GM18502 (cell line): ENCODE measurements at regions not wholly inside any gene's neighbourhood (a gene's known extent, or its start where the extent isn't known, plus 50 kb on each side); places are given as distances from the start of the nearest gene placed in this dataset.
A peak's percentile ranks its signal among the peaks of the same experiment; 100 is the strongest.

Experiments
- ATAC-seq: cut with Tn5 transposase; IDR thresholded peaks from one replicate; pipeline ENCODE4 v1.9.1; 2021; ENCODE audit warnings: mild to moderate bottlenecking; ENCODE audit not compliant: unreplicated experiment, poor library complexity

DNA sequence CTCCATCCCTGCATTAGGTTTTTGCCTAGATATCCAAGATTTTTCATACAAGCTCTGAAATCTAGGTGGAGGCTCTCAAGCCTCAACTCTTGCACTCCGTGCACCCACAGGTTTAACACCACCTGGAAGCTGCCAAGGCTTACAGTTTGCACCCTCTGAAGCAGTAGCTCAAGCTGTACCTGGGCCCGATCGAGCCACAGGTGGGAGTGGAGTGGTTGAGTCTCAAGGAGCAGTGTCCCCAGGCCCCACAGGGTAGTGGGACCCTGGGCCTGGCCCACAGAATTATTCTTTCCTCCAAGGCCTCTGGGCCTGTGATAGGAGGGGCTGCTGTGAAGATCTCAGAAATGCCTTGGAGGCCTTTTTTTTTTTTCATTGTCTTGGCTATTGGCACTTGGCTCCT lies 973.5 kb upstream of the MAP3K7 start:
- no peak for ATAC-seq

DNA sequence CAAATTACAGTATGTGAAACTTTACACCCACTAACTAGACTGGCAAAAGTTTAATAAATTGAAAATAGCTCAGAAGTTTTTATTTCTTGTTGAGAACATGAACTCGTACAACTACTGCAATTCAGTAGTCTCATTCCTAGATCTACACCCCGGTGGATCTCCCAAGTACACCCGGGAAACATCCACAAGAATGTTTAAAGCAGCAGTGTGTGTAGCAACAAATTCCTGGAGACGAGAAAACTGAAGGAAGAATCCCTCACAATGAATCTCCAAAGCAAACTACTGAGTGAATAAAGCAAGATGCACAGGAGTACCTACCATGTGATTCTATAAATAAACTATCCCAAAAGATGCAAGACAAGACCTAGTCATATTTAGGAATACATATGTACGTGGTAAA lies 954.0 kb upstream of the MAP3K7 start:
- ATAC-seq: no peak

DNA sequence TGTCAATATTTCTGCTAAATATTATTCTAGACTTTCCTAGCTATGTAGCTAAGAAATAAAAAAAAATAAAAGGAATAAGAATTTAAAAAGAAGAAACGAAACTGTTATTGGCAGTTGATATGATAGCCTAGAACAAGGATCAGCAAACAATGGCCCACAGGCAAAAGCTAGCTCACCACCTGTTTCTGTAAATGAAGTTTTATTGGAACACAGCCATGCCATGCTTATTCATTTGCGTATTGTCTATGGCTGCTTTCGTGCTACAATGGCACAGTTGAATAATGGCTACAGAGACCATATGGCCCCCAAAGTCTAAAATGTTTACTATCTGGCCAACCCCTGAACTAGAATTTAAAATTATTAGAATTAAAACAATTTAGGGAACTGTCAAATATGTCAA lies 952.6 kb upstream of the MAP3K7 start:
- no peak for ATAC-seq

DNA sequence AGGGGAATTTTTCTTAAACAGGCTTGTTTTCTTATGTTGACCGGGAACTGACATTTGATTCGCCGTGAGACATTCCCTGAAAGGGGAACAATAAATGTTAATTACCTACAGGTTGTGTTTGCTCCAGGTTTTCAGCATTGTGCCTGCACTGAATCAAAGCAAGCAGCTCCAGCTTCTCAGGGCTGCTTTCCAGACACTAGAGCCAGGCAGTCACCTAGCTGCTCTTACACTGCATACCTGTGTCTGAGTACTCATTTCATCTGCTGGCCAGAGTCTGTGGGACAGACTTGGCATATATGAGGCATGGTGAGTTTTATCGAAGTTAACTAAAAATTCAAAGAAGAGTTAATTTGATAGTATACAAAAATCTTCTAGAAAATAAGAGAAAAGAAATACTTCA lies 951.8 kb upstream of the MAP3K7 start:
- no peak for ATAC-seq

DNA sequence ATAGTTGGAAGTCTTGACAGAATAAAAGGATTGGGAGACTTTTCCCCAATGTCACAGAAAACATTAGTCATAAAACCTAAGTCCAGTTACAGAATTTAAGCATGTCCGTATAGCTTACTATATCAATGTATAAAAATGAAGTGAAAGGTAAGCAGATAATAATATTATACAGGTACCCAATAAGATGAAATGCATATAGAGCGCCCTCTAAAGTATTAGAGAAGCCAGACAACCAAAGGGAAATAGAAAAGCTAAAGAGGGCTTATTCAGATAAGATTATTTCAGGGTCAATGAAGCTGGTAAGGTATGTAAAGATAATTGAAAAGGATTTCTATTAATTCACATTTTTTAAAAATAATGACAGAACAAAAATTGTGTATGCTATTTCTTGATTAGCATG lies 947.7 kb upstream of the MAP3K7 start:
- no peak for ATAC-seq

DNA sequence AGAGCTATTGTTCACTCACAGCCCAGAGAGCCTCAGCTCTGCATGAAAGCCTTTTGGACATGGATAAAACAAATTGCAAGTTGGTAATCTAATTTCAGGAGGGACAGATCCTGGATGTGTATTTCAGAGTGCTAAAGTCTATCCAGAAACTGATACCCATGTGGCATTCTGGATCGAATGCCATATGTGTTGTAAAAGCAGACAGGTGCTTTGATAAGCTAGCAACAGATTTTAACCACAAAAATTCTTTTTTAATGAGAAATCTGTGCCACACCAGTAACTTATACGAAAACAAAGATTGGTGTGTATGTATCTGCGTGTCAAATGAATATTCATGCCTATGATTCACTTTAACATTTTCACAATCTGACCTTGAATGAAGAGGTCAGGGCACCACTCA lies 936.6 kb upstream of the MAP3K7 start:
- ATAC-seq: no peak

DNA sequence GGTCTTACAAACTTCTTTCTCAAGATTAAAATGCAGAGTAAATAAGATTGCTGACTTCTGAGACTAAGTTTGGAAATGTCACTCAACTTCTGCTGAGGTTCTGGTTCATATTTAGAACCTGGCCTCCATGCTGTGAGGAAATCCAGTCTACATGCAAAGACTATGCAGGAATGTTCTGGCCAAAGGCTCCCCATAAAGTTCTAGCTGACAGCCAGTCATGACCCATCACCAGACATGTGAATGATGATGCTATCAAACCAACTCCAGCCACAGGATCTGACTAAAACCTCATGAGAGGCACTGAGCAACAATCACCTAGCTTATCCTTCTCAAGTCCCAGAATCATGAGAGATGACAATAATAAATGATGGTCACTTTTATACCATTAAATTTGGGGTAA lies 935.1 kb upstream of the MAP3K7 start:
- no peak for ATAC-seq

DNA sequence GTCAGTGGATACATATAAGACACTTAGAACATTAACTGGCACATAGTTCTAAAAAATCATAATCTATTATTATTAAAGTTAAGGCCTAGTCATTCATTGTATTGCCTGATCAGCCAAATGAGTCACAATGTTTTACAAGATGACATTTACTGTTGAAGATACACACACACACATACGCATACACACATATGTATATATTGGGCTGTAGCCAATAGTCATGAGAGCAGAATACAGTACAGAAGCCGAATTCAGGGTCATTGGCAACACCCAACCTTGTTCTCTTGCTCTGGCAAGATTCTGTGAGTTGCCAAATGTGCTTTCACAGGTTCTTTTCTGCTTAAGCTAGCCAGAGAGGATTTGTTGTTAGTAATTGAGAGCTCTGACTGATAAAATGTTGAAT lies 922.8 kb upstream of the MAP3K7 start:
- ATAC-seq: no peak

DNA sequence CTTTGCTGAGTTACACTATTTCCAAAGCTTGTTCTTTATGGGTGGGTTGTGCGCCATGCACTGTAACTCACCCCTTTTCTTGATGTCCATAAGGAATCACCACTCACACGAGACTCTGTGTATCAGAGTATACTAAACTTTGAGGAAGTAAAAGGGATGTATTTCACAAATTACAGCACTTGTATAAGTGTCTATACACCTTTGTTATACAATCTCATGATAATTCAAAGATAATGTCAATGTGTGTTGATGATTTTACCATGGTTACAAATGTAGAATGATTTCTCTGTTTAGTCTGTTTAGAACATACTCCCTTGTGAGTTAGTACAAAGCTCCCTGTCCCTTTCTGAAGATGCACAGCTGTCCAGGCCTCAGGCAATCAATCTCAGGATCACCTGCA lies 922.2 kb upstream of the MAP3K7 start:
- ATAC-seq: no peak

DNA sequence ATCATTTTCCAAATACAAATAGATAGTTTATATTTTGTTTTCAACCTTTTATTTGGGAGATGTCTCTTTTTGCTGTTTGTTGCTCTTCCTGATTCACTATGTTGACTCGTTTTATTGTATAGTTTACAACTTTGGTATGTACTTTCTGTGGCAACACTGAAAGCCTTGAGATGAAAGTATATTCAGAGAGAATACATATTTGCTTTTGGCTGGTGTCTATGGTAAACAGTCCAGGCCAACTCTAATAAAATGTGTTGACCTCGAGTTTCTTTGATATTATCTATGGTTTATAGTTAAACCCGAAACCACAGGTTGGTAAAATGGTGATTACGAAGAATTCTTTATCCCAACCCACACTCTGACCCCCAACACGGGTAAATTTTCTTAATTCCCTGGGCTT lies 919.6 kb upstream of the MAP3K7 start:
- ATAC-seq: no peak

DNA sequence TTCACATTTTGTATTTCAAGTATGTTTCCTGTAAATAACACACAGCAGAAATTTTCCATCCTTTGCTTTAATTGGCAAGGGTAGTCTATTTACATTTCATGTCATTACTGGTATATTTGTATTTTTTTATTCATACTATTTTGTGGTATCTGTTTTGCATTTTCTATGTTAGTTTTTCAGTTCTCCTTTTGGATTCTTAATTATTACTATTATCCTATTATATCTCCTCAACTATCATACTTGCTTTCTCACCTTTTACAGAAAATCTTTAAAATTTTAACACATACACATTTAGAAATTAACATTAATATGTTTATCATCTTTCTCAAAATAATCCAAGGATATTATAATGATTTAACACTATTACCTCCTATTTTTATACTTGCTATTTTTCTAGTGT lies 918.3 kb upstream of the MAP3K7 start:
- ATAC-seq: no peak

DNA sequence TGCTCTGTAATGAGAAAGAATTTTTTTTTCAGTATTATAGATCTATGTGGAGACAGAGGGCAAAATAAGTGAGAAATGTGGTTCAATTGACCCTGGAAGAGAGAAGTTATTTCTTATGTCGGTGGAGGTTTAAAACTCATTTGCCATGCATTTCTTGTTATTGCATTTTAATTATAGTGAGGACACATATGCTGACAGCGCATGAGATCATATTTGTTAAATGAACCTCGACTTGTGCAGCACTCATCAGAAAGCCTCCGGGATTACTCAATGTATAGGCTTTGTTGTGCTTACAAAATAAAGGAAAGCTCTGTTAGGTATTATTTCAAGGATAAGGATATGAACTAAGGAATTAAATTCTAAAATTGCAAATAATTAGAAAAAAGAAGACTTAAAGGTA lies 915.1 kb upstream of the MAP3K7 start:
- ATAC-seq: no peak

DNA sequence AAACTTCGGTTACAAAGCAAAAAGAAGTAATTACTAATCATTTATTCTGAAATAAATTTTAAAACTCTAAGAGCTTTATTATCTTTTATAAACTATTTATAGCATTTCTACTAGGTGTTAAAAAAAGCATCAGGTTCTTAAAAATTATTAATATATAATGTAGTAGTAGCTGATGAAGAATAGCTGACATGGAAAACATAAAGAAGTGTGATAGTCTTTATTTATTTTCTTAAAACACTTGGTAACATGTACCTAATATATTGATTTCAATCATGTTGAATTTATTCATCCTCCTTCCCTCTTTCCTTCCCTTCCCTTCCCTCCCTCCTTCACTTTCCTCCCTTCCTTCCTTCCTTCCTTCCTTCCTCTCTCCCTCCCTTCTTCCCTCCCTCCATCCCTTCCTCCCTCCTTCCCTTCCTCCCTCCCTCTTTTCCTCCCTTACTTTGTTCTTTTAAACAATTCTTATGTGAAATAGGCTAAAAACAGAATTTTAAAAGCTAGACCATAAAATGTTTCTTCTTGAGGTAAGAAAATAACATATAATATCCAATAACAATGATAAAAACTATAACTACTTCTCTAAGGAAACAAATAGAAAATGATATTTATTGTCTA lies 913.9 kb upstream of the MAP3K7 start:
- ATAC-seq: no peak

DNA sequence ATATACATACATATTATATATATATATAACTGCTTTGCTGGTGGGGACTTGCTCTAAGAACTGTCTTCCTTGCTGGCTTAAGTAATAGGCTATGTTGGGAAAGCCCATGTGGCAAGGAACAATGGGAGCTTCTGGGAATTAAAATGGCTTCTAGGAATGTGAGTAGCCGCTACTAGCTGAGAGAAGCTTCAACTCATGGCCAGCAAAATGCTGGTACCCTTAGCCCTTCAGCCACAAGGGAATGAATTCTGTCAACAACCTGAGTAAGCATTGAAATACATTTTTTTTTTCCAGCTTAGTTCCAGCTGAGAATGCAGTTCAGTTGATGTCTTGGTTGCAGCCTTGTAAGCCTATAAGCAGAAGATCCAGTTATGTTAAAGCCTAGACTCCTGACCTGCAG lies 911.7 kb upstream of the MAP3K7 start:
- ATAC-seq: no peak

DNA sequence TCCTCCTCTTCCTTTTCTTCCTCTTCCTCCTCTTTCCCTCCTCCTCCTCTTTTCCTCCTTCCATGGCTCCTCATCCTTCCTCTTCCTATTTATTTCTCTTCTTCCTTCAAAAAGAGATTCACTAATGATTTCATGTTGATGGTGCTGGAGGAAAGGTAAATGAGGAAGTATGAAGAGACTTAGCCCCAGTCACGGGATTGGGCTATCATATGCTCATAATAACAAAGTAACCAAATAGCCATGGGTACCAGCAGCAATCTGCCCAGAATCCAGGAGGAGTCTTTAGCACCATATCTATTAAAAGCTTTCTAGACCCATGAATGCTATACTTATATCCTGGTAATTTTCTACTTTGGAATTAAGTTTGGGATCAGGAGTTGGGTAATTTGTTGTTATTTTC lies 910.9 kb upstream of the MAP3K7 start:
- ATAC-seq: no peak

DNA sequence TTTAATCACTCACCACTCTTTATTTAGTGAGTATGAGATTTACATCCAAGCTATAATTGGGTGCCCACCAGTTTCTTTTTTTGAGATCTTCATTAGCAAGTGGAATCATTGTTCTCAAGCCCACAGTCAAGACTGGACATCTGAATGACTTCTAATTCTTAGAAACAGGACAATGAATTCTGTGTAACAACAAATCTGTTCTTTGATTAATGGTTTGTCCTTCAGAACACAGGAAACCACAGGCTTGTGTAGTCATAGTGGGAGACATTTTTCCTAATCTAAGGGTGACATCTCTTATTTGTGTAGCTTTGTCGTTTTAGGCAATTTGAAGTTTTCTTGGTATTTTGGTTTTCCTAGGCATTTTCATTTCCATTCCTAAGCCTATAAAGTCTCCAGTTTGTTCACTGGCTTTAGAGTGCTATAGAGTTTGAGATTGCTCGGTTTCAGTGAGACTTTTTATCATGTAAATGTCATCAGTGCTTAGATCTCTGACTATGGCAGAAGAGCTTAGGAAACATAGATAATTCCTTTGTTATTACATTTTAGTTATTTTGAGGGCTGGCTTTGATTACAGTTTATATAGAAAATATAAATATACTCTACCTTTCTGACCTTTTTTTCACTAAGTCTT lies 903.9 kb upstream of the MAP3K7 start:
- ATAC-seq: peak; percentile 41

DNA sequence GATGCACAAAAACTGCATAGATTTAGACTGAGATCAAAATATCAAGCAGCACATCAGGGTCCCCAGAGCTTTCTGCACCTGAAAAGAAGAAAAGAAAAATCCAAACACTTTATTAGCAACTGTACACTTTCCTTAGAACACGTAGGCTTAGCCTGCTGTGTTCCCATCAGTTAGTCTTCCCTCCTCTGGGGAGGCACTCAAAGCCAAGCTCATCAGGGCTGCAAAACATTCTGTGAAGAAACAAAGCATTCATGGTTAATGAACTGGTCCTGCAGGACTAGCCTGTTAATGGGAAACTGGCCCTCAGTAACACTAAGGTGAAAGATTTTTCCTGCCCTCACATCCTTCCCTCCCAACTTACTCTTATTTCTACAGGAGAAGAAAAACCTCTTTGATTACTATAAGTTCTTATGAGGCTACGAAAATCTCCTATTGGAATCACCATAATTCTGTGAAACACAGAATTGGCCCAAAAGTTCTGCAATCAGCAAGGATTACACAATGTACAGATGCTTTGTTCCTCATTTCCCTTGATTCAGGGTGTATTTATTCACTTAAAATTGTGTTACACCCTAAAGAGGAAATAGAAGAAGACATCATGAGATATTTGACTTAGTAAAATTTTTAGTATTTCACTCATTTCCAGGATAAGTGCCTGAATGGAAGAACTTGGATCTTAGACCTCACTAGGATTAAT lies 901.0 kb upstream of the MAP3K7 start:
- no peak for ATAC-seq

DNA sequence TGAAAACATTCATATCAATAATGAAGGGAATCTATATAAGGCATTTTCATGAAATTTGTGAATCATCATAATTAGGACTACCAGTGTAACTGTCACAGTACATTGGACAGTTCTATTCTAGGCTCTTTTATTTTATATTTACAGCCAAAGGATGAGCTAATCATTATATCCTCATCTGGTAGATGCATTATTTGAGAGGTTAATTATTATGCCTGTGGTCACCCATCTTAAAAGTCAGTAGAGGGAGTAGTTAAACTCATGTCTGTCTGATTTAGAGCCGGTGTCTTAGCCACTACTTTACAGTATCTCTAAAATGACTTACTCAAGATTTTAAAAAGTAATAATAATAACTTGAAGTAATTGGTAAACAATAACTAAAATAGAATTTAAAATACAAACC lies 899.3 kb upstream of the MAP3K7 start:
- ATAC-seq: no peak

DNA sequence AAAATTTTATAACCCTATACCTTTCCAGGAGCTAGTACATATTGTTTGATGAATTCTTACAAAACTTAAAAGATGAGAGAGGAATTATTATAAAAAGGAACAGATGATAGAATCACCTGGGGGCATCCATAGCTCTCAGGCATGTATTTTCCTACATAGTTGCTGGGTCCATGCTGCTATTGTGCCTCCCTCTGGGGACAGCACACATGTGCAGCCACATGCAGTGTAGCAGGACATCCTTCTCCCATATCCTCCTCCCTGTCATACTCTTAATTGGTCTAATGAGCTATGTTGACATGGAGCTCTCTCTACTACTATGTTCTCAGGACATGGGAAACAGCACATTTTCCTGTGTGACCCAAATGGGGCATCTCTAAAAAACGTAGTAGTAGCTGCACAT lies 898.2 kb upstream of the MAP3K7 start:
- no peak for ATAC-seq

DNA sequence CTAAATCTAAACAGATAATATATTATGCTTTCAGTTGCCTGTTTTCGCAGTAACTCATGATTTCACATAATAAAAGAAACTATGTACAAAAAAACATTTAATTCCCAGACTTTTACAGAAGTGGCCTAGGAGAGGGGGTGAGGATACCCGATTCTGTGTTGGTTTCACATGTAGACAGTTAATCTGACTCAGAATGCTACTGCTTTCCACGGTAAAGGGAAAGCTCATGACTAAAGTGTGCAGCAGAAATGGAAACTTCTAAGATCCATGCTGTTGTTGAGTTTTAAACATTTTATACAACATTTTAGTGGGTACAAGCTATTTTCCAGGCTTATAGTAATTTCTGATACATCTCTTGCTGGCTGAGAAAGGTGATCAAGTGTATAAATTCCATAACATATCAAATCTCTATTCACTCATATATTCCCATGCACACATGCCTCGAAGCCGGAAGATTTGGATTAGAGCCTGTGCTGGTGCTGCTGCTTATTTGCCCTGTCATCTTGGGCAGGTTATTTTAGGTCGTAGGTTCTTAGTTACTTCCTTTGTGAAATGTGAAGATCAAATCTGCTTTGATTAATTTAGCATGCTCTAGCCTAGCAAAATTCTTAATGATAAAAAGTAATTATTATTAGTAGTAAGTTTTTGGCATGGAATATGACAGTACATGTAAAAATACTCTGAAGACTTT lies 896.7 kb upstream of the MAP3K7 start:
- ATAC-seq: peak; percentile 66

DNA sequence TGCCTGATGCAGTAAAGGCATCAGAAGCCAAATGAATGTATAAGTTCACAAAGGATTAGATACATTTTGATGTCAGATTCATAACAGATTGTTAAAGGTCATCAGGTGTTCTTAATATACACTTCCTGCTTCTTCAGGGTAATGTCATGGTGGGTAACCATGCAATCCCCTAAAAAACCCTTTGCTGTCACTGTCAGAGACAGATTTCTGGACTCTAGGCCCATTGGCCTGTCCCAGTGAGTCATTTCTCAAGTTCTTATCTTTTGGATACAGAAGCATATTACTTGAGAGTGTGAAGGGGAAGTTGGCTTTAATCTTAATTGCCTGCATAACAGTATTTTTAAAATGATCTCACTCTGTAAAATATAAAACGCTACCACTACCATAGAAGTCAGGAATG lies 895.6 kb upstream of the MAP3K7 start:
- ATAC-seq: peak; percentile 85
